SK-N-SH treated with all-trans-retinoic acid at 6 μM for 48 hours (cell line): ENCODE measurements at regions not wholly inside any gene's neighbourhood (a gene's known extent, or its start where the extent isn't known, plus 50 kb on each side); places are given as distances from the start of the nearest gene placed in this dataset.
"Not testable (repeated sequence)": the region's sequence is repeated elsewhere in the genome, so short reads cannot be mapped to it uniquely, and the experiment has no call there.

Experiments
- ATAC-seq: fragments of 200-7000 bp; cut with Tn5 transposase; 3 replicates; pipeline ENCODE4 v1.9.1; 2020; ENCODE audit warnings: mild to moderate bottlenecking, moderate library complexity
- BACH2 ChIP-seq: fragments of 250-450 bp; sonication (Bioruptor Pico); IDR thresholded peaks from 2 replicates; pipeline ENCODE4 v1.9.0; 2021; ENCODE audit warnings: mild to moderate bottlenecking, borderline replicate concordance
- CSDC2 ChIP-seq: fragments of 250-450 bp; sonication (Bioruptor Pico); IDR thresholded peaks from 2 replicates; pipeline ENCODE4 v1.5.0; 2020; ENCODE audit warnings: mild to moderate bottlenecking, moderate library complexity
- ESRRG ChIP-seq: fragments of 250-450 bp; sonication (Bioruptor Pico); IDR thresholded peaks from 2 replicates; pipeline ENCODE4 v1.6.1; 2021; ENCODE audit warnings: mild to moderate bottlenecking
- GLIS3 ChIP-seq: fragments of 250-450 bp; sonication (Bioruptor Pico); IDR thresholded peaks from 2 replicates; pipeline ENCODE4 v1.5.0; 2020; ENCODE audit warnings: mild to moderate bottlenecking, moderate library complexity
- ISL1 ChIP-seq: fragments of 250-450 bp; sonication (Bioruptor Pico); IDR thresholded peaks from 2 replicates; pipeline ENCODE4 v2.1.2; 2022; ENCODE audit warnings: mild to moderate bottlenecking, moderate library complexity
- OSR1 ChIP-seq: fragments of 250-450 bp; sonication (Bioruptor Pico); IDR thresholded peaks from 2 replicates; pipeline ENCODE4 v1.8.0; 2022; ENCODE audit warnings: moderate library complexity, mild to moderate bottlenecking, inconsistent platforms
- POU6F1 ChIP-seq: fragments of 250-450 bp; sonication (Bioruptor Pico); IDR thresholded peaks from 2 replicates; pipeline ENCODE4 v1.8.0; 2021; ENCODE audit warnings: low read depth, mild to moderate bottlenecking, moderate library complexity, borderline replicate concordance
- PPARA ChIP-seq: fragments of 250-450 bp; sonication (Bioruptor Pico); IDR thresholded peaks from 2 replicates; pipeline ENCODE4 v1.5.0; 2020; ENCODE audit warnings: mild to moderate bottlenecking, borderline replicate concordance
- RARB ChIP-seq: fragments of 250-450 bp; sonication (Bioruptor Pico); IDR thresholded peaks from 2 replicates; pipeline ENCODE4 v1.8.0; 2021; ENCODE audit warnings: mild to moderate bottlenecking, moderate library complexity
- SNAI2 ChIP-seq: fragments of 250-450 bp; sonication (Bioruptor Pico); IDR thresholded peaks from 2 replicates; pipeline ENCODE4 v1.5.0; 2020; ENCODE audit warnings: mild to moderate bottlenecking, moderate library complexity
- TCF4 ChIP-seq: fragments of 250-450 bp; sonication (Bioruptor Pico); IDR thresholded peaks from 2 replicates; pipeline ENCODE4 v1.8.0; 2021; ENCODE audit warnings: mild to moderate bottlenecking, moderate library complexity, borderline replicate concordance
- TOX ChIP-seq: fragments of 250-450 bp; sonication (Bioruptor Pico); IDR thresholded peaks from 2 replicates; pipeline ENCODE4 v1.8.0; 2021; ENCODE audit warnings: mild to moderate bottlenecking, moderate library complexity, borderline replicate concordance
- ZC3H10 ChIP-seq: fragments of 250-450 bp; sonication (Bioruptor Pico); IDR thresholded peaks from 2 replicates; pipeline ENCODE4 v1.5.1; 2021; ENCODE audit warnings: mild to moderate bottlenecking, moderate library complexity
- ZFP3 ChIP-seq: fragments of 250-450 bp; sonication (Bioruptor Pico); IDR thresholded peaks from 2 replicates; pipeline ENCODE4 v1.5.0; 2020; ENCODE audit warnings: mild to moderate bottlenecking, moderate library complexity
- ZFP30 ChIP-seq: fragments of 450-650 bp; formaldehyde crosslinking; IDR thresholded peaks from 2 replicates; pipeline ENCODE4 v1.5.0; 2022; ENCODE audit warnings: mild to moderate bottlenecking, moderate library complexity
- ZNF565 ChIP-seq: fragments of 450-650 bp; formaldehyde crosslinking; conservative IDR thresholded peaks from 2 replicates; pipeline ENCODE4 v1.5.0; 2020; ENCODE audit warnings: low read depth, mild to moderate bottlenecking, moderate library complexity
- ZNF70 ChIP-seq: fragments of 450-650 bp; formaldehyde crosslinking; IDR thresholded peaks from 2 replicates; pipeline ENCODE4 v1.5.0; 2020; ENCODE audit warnings: mild to moderate bottlenecking, moderate library complexity
- ZNF8 ChIP-seq: fragments of 450-650 bp; formaldehyde crosslinking; IDR thresholded peaks from 2 replicates; pipeline ENCODE4 v1.5.0; 2020; ENCODE audit warnings: mild to moderate bottlenecking, moderate library complexity
- TF ChIP-seq, protein P1 (sequence below): fragments of 250-450 bp; sonication (Bioruptor Pico); IDR thresholded peaks from 2 replicates; pipeline ENCODE4 v1.5.1; 2021; ENCODE audit warnings: mild to moderate bottlenecking, moderate library complexity
- TF ChIP-seq, protein P2 (sequence below): fragments of 250-450 bp; sonication (Bioruptor Pico); IDR thresholded peaks from 2 replicates; pipeline ENCODE4 v1.5.1; 2020; ENCODE audit warnings: low read depth, mild to moderate bottlenecking, moderate library complexity

- ATAC-seq, result no peak
- TF ChIP-seq TCF4 (CRISPR knock-in tag), result no peak
Observed at GRCh38 chr13:22883956-22884355, 296.8 kb upstream of the SGCG start.

DNA sequence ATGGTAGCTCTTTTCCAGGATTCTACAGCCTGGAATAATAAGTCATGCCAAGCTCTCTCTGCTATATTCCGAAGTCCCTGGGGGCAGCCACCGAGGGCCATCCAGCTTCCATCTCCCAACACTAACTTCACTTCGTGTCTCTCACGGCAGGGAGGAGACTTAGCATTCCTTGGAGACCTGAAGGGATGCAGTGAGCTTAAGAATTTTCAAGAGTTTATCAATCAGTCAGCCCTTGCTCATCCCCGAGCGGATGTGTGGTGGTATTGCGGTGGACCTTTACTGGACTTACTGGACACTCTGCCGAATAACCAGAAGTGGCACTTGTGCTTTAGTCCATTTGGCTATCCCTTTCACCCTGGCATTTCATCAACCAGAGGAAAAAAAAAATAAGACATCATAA lies 294.7 kb upstream of the SGCG start:
- ATAC-seq, result not testable (repeated sequence)

GRCh38 chr13:22889376-22889775 lies 291.4 kb upstream of the SGCG start:
- not testable (repeated sequence) for ATAC-seq

DNA sequence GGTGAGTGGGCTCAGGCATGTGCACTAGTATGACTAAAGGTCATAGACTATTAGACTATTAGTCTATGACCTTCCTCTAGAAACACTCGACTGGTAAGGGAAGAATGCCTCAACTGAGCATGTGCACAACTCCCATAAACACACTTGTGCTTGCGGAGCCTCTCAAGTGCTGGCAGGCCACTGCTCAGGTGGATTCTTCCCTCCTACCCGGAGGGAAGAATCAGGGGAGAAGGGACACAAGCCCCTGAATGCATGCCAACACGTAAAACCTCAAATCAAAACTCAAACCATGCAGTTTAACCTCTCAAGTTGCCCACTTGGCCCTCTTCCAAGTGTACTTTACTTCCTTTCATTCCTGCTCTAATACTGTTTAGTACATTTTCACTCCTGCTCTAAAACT lies 287.6 kb upstream of the SGCG start:
- ATAC-seq, result no peak
- TF ChIP-seq OSR1 (CRISPR knock-in tag) (no peak), CSDC2 (CRISPR knock-in tag) (no peak), TOX (no peak), ZFP30 (CRISPR knock-in tag) (no peak)

GRCh38 chr13:22893777-22894176 lies 287.0 kb upstream of the SGCG start:
- no peak for ATAC-seq
- TF ChIP-seq ZNF565 (CRISPR knock-in tag), result no peak
- TF ChIP-seq GLIS3, result no peak
- no peak for TF ChIP-seq RARB (CRISPR knock-in tag)
- no peak for TF ChIP-seq CSDC2 (CRISPR knock-in tag)
- TF ChIP-seq ZFP3 (CRISPR knock-in tag), result no peak
- TF ChIP-seq ZNF8 (CRISPR knock-in tag), result no peak
- no peak for TF ChIP-seq ESRRG
- no peak for TF ChIP-seq ISL1 (CRISPR knock-in tag)
- TF ChIP-seq, protein P1, sequence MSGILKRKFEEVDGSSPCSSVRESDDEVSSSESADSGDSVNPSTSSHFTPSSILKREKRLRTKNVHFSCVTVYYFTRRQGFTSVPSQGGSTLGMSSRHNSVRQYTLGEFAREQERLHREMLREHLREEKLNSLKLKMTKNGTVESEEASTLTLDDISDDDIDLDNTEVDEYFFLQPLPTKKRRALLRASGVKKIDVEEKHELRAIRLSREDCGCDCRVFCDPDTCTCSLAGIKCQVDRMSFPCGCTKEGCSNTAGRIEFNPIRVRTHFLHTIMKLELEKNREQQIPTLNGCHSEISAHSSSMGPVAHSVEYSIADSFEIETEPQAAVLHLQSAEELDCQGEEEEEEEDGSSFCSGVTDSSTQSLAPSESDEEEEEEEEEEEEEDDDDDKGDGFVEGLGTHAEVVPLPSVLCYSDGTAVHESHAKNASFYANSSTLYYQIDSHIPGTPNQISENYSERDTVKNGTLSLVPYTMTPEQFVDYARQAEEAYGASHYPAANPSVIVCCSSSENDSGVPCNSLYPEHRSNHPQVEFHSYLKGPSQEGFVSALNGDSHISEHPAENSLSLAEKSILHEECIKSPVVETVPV (CRISPR knock-in tag), result no peak
- TF ChIP-seq BACH2 (CRISPR knock-in tag), result no peak
- TF ChIP-seq OSR1 (CRISPR knock-in tag), result no peak
- no peak for TF ChIP-seq TCF4 (CRISPR knock-in tag)
- no peak for TF ChIP-seq PPARA
- TF ChIP-seq POU6F1, result no peak
- TF ChIP-seq, protein P2, sequence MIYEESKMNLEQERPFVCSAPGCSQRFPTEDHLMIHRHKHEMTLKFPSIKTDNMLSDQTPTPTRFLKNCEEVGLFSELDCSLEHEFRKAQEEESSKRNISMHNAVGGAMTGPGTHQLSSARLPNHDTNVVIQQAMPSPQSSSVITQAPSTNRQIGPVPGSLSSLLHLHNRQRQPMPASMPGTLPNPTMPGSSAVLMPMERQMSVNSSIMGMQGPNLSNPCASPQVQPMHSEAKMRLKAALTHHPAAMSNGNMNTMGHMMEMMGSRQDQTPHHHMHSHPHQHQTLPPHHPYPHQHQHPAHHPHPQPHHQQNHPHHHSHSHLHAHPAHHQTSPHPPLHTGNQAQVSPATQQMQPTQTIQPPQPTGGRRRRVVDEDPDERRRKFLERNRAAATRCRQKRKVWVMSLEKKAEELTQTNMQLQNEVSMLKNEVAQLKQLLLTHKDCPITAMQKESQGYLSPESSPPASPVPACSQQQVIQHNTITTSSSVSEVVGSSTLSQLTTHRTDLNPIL (CRISPR knock-in tag), result no peak
- no peak for TF ChIP-seq TOX

- ATAC-seq, result no peak
- TF ChIP-seq GLIS3, result no peak
- no peak for TF ChIP-seq TCF4 (CRISPR knock-in tag)
- TF ChIP-seq ZNF565 (CRISPR knock-in tag), result no peak
- TF ChIP-seq BACH2 (CRISPR knock-in tag), result no peak
- TF ChIP-seq POU6F1, result no peak
- TF ChIP-seq, protein P2 (CRISPR knock-in tag), result no peak
- no peak for TF ChIP-seq ZFP30 (CRISPR knock-in tag)
- TF ChIP-seq ZNF8 (CRISPR knock-in tag), result no peak
- no peak for TF ChIP-seq ESRRG
- no peak for TF ChIP-seq SNAI2 (CRISPR knock-in tag)
- TF ChIP-seq ZC3H10 (CRISPR knock-in tag), result no peak
- TF ChIP-seq ZNF70 (CRISPR knock-in tag), result no peak
- TF ChIP-seq, all 23 proteins: peak for 0
Observed at GRCh38 chr13:22897571-22898314, 283.0 kb upstream of the SGCG start.

DNA sequence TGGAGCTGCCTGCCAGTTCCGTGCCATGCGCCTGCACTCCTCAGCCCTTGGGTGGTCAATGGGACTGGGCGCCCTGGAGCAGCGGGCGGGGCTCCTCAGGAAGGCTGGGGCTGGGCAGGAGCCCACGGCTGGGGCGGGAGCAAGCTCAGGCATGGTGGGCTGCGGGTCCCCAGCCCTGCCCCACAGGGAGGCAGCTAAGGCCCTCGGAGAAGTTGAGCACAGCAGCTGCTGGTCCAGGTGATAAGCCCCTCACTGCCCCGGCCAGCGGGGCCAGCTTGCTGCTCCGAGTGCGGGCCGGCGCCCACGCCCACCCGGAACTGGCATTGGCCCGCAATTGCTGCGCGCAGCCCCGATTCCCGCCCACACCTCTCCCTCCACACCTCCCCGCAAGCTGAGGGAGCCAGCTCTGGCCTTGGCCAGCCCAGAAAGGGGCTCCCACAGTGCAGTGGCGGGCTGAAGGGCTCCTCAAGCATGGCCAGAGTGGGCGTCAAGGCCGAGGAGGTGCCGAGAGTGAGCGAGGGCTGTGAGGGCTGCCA lies 280.3 kb upstream of the SGCG start:
- ATAC-seq, result not testable (repeated sequence)
